HCT116 (cell line): ENCODE measurements at regions not wholly inside any gene's neighbourhood (a gene's known extent, or its start where the extent isn't known, plus 50 kb on each side); places are given as distances from the start of the nearest gene placed in this dataset.
"Not testable (repeated sequence)": the region's sequence is repeated elsewhere in the genome, so short reads cannot be mapped to it uniquely, and the experiment has no call there.

ENCODE experiments used
- CTCF ChIP-seq, 3 experiments: fragments of 200-600 bp in 1 of 3; sonication (generic) in 1 of 3; IDR thresholded peaks in 2 of 3; conservative IDR thresholded peaks in 1 of 3; 2 replicates each; pipeline ENCODE4 v1.5.1; 2012 to 2017; ENCODE audit warnings: low read depth in 2 of 3, low read length in 2 of 3, antibody characterized with exemption in 1 of 3, borderline replicate concordance in 1 of 3, control low read depth in 1 of 3, mild to moderate bottlenecking in 1 of 3, mixed read lengths in 1 of 3, mixed run types in 1 of 3, moderate library complexity in 1 of 3; ENCODE audit not compliant: insufficient read depth in 1 of 3
- ELF1 ChIP-seq: IDR thresholded peaks from 2 replicates; pipeline ENCODE4 v1.6.1; 2012; ENCODE audit warnings: low read depth, borderline replicate concordance
- EZH2 ChIP-seq: fragments of 200-600 bp; sonication (generic); IDR thresholded peaks from 2 replicates; pipeline ENCODE4 v1.6.1; 2017; ENCODE audit warnings: antibody characterized with exemption, mixed run types
- JUND ChIP-seq: IDR thresholded peaks from 2 replicates; pipeline ENCODE4 v1.6.1; 2012
- MAX ChIP-seq: IDR thresholded peaks from 2 replicates; pipeline ENCODE4 v1.6.1; 2012
- POLR2AphosphoS5 ChIP-seq: IDR thresholded peaks from 2 replicates; pipeline ENCODE4 v1.6.1; 2011; ENCODE audit warnings: mild to moderate bottlenecking, low read depth, low read length, moderate library complexity
- RAD21 ChIP-seq: IDR thresholded peaks from 2 replicates; pipeline ENCODE4 v1.6.1; 2012; ENCODE audit warnings: low read depth, mild to moderate bottlenecking
- ZBTB33 ChIP-seq: IDR thresholded peaks from 2 replicates; pipeline ENCODE4 v1.6.1; 2011; ENCODE audit warnings: mild to moderate bottlenecking, low read length, moderate library complexity; ENCODE audit not compliant: insufficient replicate concordance; ENCODE audit errors: extremely low read depth

- not testable (repeated sequence) for TF ChIP-seq ELF1; ZBTB33; CTCF (IDR thresholded peaks at IDR 0.05 in 2 of 3, conservative IDR thresholded peaks at IDR 0.05 in 1 of 3; ENCODE audit: borderline replicate concordance in 1 of 3, insufficient read depth in 1 of 3, low read depth in 2 of 3, low read length in 2 of 3); MAX; JUND; EZH2; POLR2AphosphoS5; RAD21
These were observed 67.4 kb downstream of the FOXF2 start for GRCh38 chr6:1456816-1457215.
